Spinal cord (tissue), 9 donors: ENCODE measurements at regions not wholly inside any gene's neighbourhood (a gene's known extent, or its start where the extent isn't known, plus 50 kb on each side); places are given as distances from the start of the nearest gene placed in this dataset.
"Not testable (repeated sequence)": the region's sequence is repeated elsewhere in the genome, so short reads cannot be mapped to it uniquely, and the experiment has no call there.

Experiments
- DNase-seq, 6 donors: peaks; one replicate each; pipeline versions ENCODE4 v3.0.0 to v3.0.0-alpha.2; 2013 to 2015; ENCODE audit warnings: low spot score in 6 of 6, low read depth in 4 of 6
- H3K27ac ChIP-seq: one replicate; pipeline ENCODE4 v1.5.1; 2013; ENCODE audit warnings: low read depth, low read length, control low read depth
- H3K27me3 ChIP-seq: one replicate; pipeline ENCODE4 v1.6.1; 2013; ENCODE audit warnings: low read length; ENCODE audit not compliant: control insufficient read depth, insufficient read depth
- H3K36me3 ChIP-seq: one replicate; pipeline ENCODE4 v1.6.1; 2013; ENCODE audit warnings: low read length; ENCODE audit not compliant: control insufficient read depth, insufficient read depth
- H3K4me1 ChIP-seq: one replicate; pipeline ENCODE4 v1.6.1; 2013; ENCODE audit warnings: low read length; ENCODE audit not compliant: control insufficient read depth, insufficient read depth
- H3K4me3 ChIP-seq: one replicate; pipeline ENCODE4 v1.5.1; 2013; ENCODE audit warnings: low read depth, low read length, control low read depth
- H3K9me3 ChIP-seq: one replicate; pipeline ENCODE4 v1.6.1; 2013; ENCODE audit warnings: low read length; ENCODE audit not compliant: control insufficient read depth, insufficient read depth
- WGBS: methylation state at CpG from one replicate; pipeline ENCODE4 v1.1.5; 2013; ENCODE audit warnings: missing lambda C conversion rate; ENCODE audit not compliant: insufficient coverage; 5-methylcytosine and 5-hydroxymethylcytosine counted together
- donor health status: healthy.

DNA sequence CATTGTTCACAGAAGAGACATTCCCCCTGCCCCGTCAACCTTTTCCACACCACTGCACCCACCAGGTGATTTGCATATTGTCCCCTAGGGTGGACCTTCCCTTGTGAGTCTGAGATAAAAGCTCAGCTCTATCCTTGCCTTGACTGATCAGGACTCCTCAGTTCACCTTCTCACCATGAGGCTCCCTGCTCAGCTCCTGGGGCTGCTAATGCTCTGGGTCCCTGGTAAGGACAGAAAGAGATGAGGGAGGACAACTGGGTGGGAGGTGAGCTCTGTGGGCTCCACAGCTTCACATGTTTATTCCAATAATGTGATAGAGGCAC lies 1160.1 kb downstream of the RPIA start:
- Histone ChIP-seq H3K27ac (no peak overlapping the region), H3K36me3 (no peaks in the 10 kb centered on the region), H3K27me3 (no peaks in the 10 kb centered on the region), H3K9me3 (no peaks in the 10 kb centered on the region), H3K4me1 (no peaks in the 10 kb centered on the region), H3K4me3 (no peak overlapping the region)
- DNase-seq, result no peak
- 74% methylated on average over 1 of the region's 1 CpG for WGBS

DNA sequence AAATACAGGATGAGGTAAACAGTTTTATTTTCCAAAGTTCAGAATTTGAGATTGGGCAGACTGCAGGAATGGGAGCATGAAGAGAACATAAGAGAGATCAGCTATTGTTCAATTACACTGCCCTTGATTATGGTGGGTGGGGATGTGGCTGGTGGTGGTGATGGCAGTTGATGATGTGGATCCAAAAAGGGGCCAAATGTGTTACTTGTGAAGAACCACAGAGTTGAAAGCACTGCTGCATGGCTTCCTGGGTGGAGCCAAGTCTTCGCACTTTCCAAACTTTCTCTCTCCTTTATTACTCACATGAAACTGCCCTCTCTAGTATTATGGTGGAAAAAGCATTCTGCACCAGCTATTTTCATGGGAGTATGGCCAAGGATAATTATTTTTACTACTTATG lies 1162.0 kb downstream of the RPIA start:
- not testable (repeated sequence) for H3K4me1 ChIP-seq, DNase-seq, H3K27me3 ChIP-seq, H3K27ac ChIP-seq, H3K36me3 ChIP-seq, H3K9me3 ChIP-seq, H3K4me3 ChIP-seq
- WGBS, result no CpG with 5 or more reads among the region's 1 CpG

DNA sequence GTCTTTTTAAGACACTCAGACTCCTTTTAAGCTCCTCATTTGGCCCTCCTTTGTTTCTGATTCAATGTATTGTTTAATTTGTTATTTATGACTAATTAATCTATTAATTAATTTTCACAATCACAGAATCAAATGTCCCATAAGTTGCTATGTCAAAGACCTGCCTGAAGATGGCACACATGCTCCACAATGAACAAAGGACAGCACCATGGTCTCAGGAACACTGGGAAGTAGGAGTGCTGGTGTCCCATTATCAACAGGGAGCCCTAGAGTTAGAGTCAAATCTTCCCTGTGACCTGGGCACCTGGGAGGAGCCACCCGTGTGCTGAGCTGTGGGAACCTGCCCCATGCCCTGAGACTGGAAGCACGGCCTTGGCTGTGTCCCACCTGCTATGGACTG lies 1164.3 kb downstream of the RPIA start:
- WGBS, result no CpG with 5 or more reads among the region's 2 CpGs
- not testable (repeated sequence) for H3K36me3 ChIP-seq, H3K4me1 ChIP-seq, H3K27ac ChIP-seq, H3K9me3 ChIP-seq, DNase-seq, H3K27me3 ChIP-seq, H3K4me3 ChIP-seq

DNA sequence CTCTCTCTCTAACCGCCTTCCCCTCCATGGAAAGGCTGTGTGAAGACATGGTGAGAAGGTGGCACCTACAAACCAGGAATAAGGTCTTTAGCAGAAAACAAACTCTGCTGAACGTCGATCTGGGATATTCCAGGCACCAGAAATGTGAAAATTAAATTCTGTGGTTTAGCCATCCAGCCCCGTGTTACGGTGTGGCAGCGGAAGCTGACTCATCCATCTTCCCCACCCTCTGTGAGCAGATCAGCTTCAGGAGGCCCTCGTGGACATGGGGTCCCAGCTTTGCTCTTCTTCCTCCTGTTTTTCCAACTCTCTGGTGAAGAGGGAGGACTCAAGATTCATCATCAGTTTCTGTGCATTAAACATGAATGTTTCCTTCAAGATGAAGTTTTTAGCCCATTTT lies 1164.8 kb downstream of the RPIA start:
- DNase-seq, H3K4me3 ChIP-seq, H3K27me3 ChIP-seq, H3K27ac ChIP-seq, H3K9me3 ChIP-seq, H3K4me1 ChIP-seq, H3K36me3 ChIP-seq: not testable (repeated sequence)
- WGBS, result no CpG with 5 or more reads among the region's 7 CpGs

DNA sequence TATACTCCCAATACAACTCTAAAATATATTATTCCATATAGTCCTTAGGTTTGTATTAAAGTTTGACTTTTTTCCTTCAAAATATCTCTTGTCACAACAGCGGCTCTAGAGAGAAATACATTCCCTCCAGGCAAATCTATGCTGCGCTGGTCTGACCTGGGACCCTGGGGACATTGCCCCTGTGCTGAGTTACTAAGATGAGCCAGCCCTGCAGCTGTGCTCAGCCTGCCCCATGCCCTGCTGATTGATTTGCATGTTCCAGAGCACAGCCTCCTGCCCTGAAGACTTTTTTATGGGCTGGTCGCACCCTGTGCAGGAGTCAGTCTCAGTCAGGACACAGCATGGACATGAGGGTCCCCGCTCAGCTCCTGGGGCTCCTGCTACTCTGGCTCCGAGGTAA lies 1170.7 kb downstream of the RPIA start:
- H3K4me3 ChIP-seq, H3K4me1 ChIP-seq, H3K36me3 ChIP-seq, H3K9me3 ChIP-seq, H3K27me3 ChIP-seq, DNase-seq, H3K27ac ChIP-seq: not testable (repeated sequence)
- WGBS, result no CpG with 5 or more reads among the region's 5 CpGs

DNA sequence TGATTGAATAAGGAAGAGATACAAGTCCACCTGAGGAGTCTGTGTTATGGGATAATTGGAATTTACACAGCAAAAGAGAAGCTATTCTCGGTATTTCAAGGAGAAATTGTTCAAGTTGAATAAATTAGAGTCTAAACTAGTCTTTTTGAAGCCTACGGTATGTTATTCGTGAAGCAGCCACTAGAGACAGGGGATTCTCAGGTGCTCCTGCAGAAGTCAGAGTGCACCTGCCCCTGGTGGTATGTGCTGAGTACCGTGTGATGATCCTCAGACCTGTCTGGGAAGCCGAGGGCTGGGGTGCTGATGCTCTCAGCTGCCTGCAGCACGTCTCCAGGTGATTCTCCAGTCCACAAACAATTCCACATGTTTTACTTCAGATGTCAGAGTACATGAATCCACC lies 1171.7 kb downstream of the RPIA start:
- not testable (repeated sequence) for H3K27me3 ChIP-seq, DNase-seq, H3K9me3 ChIP-seq, H3K4me3 ChIP-seq, H3K27ac ChIP-seq, H3K4me1 ChIP-seq, H3K36me3 ChIP-seq
- WGBS, result no CpG with 5 or more reads among the region's 6 CpGs

DNA sequence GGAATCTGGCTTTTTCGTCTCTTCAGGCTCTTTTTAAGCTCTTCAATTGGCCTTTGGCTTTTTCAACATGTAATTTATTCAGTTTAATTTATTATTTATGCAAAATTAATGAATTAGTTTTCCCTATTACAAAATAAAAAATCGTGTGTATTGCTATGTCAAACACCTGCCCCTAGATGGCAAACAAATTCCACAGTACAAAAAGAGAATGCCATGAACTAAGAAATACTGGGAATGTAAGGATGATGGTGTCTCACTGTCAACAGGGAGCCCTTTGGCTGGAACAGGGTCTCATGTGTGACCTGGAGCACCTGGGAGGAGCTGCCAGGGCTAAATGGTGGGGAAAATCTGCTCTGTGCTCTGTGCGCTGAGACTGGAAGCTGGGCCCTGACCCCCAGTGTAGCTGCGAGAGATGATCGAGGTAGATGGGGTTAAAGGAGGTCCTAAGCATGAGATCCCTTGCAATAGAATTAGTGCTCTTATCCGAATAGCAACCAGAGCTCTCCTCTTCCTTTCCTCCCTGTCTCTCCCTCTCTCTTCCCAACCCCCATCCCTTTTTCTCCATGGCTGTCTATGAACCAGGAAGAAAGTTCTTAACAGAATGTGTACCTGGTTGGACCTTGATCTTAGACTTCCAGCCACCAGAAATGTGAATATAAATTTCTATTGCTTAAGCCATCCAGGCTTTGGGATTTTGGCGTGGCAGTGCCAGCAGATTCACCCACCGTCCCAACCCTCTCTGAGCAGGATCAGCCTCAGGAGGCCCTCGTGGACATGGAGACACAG lies 1183.5 kb downstream of the RPIA start:
- not testable (repeated sequence) for H3K4me3 ChIP-seq, H3K27ac ChIP-seq, H3K9me3 ChIP-seq, H3K27me3 ChIP-seq, H3K4me1 ChIP-seq, DNase-seq, H3K36me3 ChIP-seq
- no CpG with 5 or more reads among the region's 9 CpGs for WGBS

- not testable (repeated sequence) for H3K9me3 ChIP-seq, H3K4me1 ChIP-seq, H3K4me3 ChIP-seq, DNase-seq, H3K27me3 ChIP-seq, H3K27ac ChIP-seq, H3K36me3 ChIP-seq
- WGBS, result no CpG with 5 or more reads among the region's 1 CpG
These were observed 1185.0 kb downstream of the RPIA start for GRCh38 chr2:89876445-89876844.

DNA sequence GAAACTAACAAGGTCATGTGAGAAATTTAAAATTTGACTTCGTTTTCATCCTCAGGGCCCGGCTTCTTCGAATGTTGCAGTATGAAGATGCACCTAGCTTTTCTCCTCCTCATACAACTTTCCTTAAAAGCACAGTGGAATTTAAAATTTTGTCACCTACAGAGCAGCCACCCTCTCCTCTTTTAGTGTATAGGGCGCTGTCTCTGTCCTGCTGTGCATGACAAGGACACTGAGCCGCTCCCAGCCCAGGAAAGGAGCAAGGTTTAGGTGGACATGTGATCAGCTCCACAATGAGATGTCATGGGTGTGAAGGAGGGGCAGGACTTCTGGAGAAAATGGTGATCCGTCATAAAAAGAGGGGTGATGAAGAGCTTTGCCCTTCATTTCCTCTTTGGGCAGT lies 1185.4 kb downstream of the RPIA start:
- not testable (repeated sequence) for H3K9me3 ChIP-seq, H3K27ac ChIP-seq, H3K27me3 ChIP-seq, H3K4me1 ChIP-seq, DNase-seq, H3K36me3 ChIP-seq, H3K4me3 ChIP-seq
- 69% methylated on average over 2 of the region's 6 CpGs for WGBS

DNA sequence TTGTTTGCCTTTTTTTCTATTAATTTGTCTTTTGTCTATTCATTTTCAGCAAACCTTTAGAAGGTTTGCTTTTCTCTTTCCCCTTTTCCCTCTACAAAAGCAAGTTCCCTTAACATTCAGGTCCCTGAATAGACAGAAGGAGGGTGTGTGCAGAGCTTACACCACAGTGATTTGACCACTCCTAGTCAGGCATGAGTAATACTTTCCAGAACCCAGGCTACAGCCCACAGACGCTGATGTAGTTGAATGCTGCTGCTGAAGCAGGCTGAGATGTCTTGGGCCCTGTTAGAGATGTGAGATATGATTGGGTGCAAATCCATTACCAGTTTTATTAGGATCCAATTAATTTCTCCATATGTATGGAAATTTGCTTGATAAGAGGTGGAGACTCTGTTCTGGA lies 1191.4 kb downstream of the RPIA start:
- H3K36me3 ChIP-seq, H3K27ac ChIP-seq: not testable (repeated sequence)
- no CpG with 5 or more reads among the region's 1 CpG for WGBS

More for the DNA sequence above, 1191.4 kb downstream of the RPIA start:
- not testable (repeated sequence) for H3K4me1 ChIP-seq, H3K9me3 ChIP-seq, H3K4me3 ChIP-seq, H3K27me3 ChIP-seq, DNase-seq
